Endothelial cell of umbilical vein (primary cell): ENCODE measurements at regions not wholly inside any gene's neighbourhood (a gene's known extent, or its start where the extent isn't known, plus 50 kb on each side); places are given as distances from the start of the nearest gene placed in this dataset.

Source experiments
- BruUV-seq: library from RNA; stranded (reverse); fragments of 400-500 nt; replicated peaks from 2 replicates; lab custom pipeline; 2021; lab: Mats Ljungman, UMichigan
- CTCF ChIA-PET: fragments of 300-600, 350-600 bp; sonication (Branson Sonifier 250); formaldehyde crosslinking; loops from one replicate; lab custom pipeline; 2021; ENCODE audit warnings: antibody characterized with exemption, inconsistent platforms; lab: Charles Lee
- POLR2A ChIA-PET: fragments of 300-600, 350-600 bp; sonication (Branson Sonifier 250); formaldehyde crosslinking; loops from one replicate; lab custom pipeline; 2021; ENCODE audit warnings: antibody characterized with exemption, inconsistent platforms; lab: Charles Lee
- DNase-seq: peaks from one replicate; pipeline ENCODE4 v3.0.0-alpha.2; 2011; ENCODE audit warnings: low read depth, low spot score
- FAIRE-seq: peaks from 2 replicates; lab custom pipeline; 2011; peaks lifted over from hg19 to GRCh38; lab: Jason Lieb, UNC
- H2AFZ ChIP-seq: 2 replicates; pipeline ENCODE4 v1.6.0; 2012; ENCODE audit warnings: low read depth, low read length, control low read depth, inconsistent platforms
- H3K27ac ChIP-seq: 2 replicates; pipeline ENCODE4 v1.5.1; 2011; ENCODE audit warnings: low read depth, mild to moderate bottlenecking, control low read depth, low read length, moderate library complexity; ENCODE audit not compliant: insufficient read depth
- H3K27me3 ChIP-seq, 2 experiments: 2 replicates each; pipeline versions ENCODE4 v1.6.0 to v1.6.1; 2011; ENCODE audit warnings: low read length in 2 of 2, mixed read lengths in 1 of 2; ENCODE audit not compliant: control insufficient read depth in 2 of 2, insufficient read depth in 2 of 2
- H3K36me3 ChIP-seq, 2 experiments: 2 replicates in 1 of 2; 3 replicates in 1 of 2; pipeline ENCODE4 v1.5.1; 2011; ENCODE audit warnings: low read length in 2 of 2, mild to moderate bottlenecking in 1 of 2, moderate library complexity in 1 of 2; ENCODE audit not compliant: control insufficient read depth in 2 of 2, insufficient read depth in 2 of 2; ENCODE audit errors: extremely low read depth in 1 of 2
- H3K4me1 ChIP-seq: 3 replicates; pipeline ENCODE4 v1.5.1; 2011; ENCODE audit warnings: mild to moderate bottlenecking, low read length; ENCODE audit not compliant: control insufficient read depth, insufficient read depth; ENCODE audit errors: extremely low read depth
- H3K4me2 ChIP-seq: 2 replicates; pipeline ENCODE4 v1.6.1; 2011; ENCODE audit warnings: low read length, control low read depth, mixed read lengths; ENCODE audit not compliant: insufficient read depth
- H3K4me3 ChIP-seq, 3 experiments: fragments of 200-600 bp in 1 of 3; sonication (generic), shearing (Covaris generic) in 1 of 3; replicated peaks in 1 of 3; 2 replicates each; pipeline ENCODE4 v1.5.1; 2011 to 2016; ENCODE audit warnings: control low read depth in 3 of 3, low read length in 3 of 3, mild to moderate bottlenecking in 2 of 3, inconsistent platforms in 1 of 3, low read depth in 1 of 3, moderate library complexity in 1 of 3; ENCODE audit not compliant: insufficient read depth in 1 of 3
- H3K79me2 ChIP-seq: 2 replicates; pipeline ENCODE4 v1.6.0; 2012; ENCODE audit warnings: low read length, inconsistent platforms; ENCODE audit not compliant: control insufficient read depth, insufficient read depth
- H3K9ac ChIP-seq: replicated peaks from 2 replicates; pipeline ENCODE3; 2011; ENCODE audit warnings: low read length, control low read depth; ENCODE audit not compliant: insufficient read depth; ENCODE audit errors: extremely low read depth
- H3K9me1 ChIP-seq: replicated peaks from 3 replicates; pipeline ENCODE4 v1.6.0; 2011; ENCODE audit warnings: mild to moderate bottlenecking, low read length; ENCODE audit not compliant: control insufficient read depth, insufficient read depth; ENCODE audit errors: extremely low read depth
- H3K9me3 ChIP-seq: replicated peaks from 2 replicates; pipeline ENCODE4 v1.5.1; 2012; ENCODE audit warnings: low read length, inconsistent platforms; ENCODE audit not compliant: control insufficient read depth, insufficient read depth
- H4K20me1 ChIP-seq: replicated peaks from 2 replicates; pipeline ENCODE3; 2011; ENCODE audit warnings: mild to moderate bottlenecking, low read length; ENCODE audit not compliant: control insufficient read depth, insufficient read depth; ENCODE audit errors: extremely low read depth
- EZH2 ChIP-seq: IDR thresholded peaks from 2 replicates; pipeline ENCODE4 v1.6.1; 2012; ENCODE audit warnings: borderline replicate concordance, low read depth, mild to moderate bottlenecking, moderate library complexity, low read length, inconsistent platforms; ENCODE audit not compliant: severe bottlenecking
- FOS ChIP-seq: IDR thresholded peaks from 2 replicates; pipeline ENCODE4 v1.6.1; 2011; ENCODE audit warnings: mild to moderate bottlenecking, low read length, moderate library complexity, borderline replicate concordance; ENCODE audit not compliant: insufficient read depth
- GATA2 ChIP-seq: IDR thresholded peaks from 2 replicates; pipeline ENCODE4 v1.7.0; 2011; ENCODE audit warnings: low read depth, mild to moderate bottlenecking, moderate library complexity, mixed read lengths, low read length; ENCODE audit not compliant: insufficient read length, insufficient read depth
- JUN ChIP-seq: IDR thresholded peaks from 2 replicates; pipeline ENCODE4 v1.6.1; 2011; ENCODE audit warnings: borderline replicate concordance, low read depth; ENCODE audit not compliant: insufficient read length, insufficient read depth
- MYC ChIP-seq: IDR thresholded peaks from one replicate; pipeline ENCODE4 v1.6.1; 2011; ENCODE audit warnings: mild to moderate bottlenecking, low read depth, low read length
- POLR2A ChIP-seq: IDR thresholded peaks from 2 replicates; pipeline ENCODE4 v1.6.1; 2012; ENCODE audit warnings: low read depth, mild to moderate bottlenecking, control low read depth, low read length
- POLR2AphosphoS5 ChIP-seq: IDR thresholded peaks from 2 replicates; pipeline ENCODE4 v1.6.1; 2012; ENCODE audit warnings: low read depth, mild to moderate bottlenecking, control low read depth, low read length, moderate library complexity; ENCODE audit not compliant: insufficient read depth
- dilution Hi-C: fragments of 300-500 bp; cut with MboI; formaldehyde crosslinking; loops from one replicate; pipeline ENCODE4 v1.15.0; 2019; ENCODE audit warnings: low sequenced_read_pairs; ENCODE audit not compliant: extremely low pct_ligation_motif_present
- intact Hi-C: fragments of 100-400 bp; cut with micrococcal nuclease; formaldehyde crosslinking; loops from one replicate; pipeline ENCODE4 v1.10.0; 2022
- TF ChIP-seq, protein P1 (sequence below), 2 donors: IDR thresholded peaks; 1 replicate in 1 of 2; 2 replicates in 1 of 2; pipeline ENCODE4 v1.5.1; 2011; ENCODE audit warnings: low read length in 2 of 2, mild to moderate bottlenecking in 2 of 2, moderate library complexity in 2 of 2, control low read depth in 1 of 2, inconsistent platforms in 1 of 2, low read depth in 1 of 2; ENCODE audit not compliant: insufficient read depth in 1 of 2; ENCODE audit errors: extremely low read depth in 1 of 2
- TF ChIP-seq, protein P2 (sequence below): IDR thresholded peaks from 2 replicates; pipeline ENCODE4 v1.6.1; 2011; ENCODE audit not compliant: insufficient read depth, insufficient read length

DNA sequence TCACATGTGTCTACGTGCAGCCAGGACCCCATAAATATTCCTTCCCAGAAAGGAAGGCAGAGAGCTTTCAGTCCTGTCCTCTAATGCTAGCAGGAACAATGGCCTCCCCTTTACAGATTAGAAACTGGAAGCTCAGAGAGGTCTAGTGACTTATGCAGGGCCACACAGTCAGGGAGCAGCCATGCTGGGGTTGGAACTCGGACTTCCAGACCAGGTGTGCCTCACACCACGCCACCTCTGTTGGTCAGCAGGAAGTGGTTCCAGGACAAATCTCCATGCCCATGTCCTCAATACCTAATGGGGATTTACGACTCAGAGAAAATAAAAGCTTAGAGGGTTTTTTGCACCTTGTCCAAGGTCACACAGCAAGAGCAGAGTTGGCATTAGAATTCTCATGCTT is 378.9 kb downstream of the RPS24 start:
- Histone ChIP-seq H3K4me3 (no peak overlapping the region), H3K9me1 (no peaks in the 10 kb centered on the region), H3K27ac (no peak overlapping the region), H3K27me3 (no peaks in the 10 kb centered on the region), H4K20me1 (no peaks in the 10 kb centered on the region), H3K9ac (no peak overlapping the region), H3K79me2 (no peaks in the 10 kb centered on the region), H3K36me3 (no peaks in the 10 kb centered on the region), H2AFZ (no peak overlapping the region), H3K4me1 (peaks cover 8% of the 10 kb centered on the region), H3K9me3 (no peaks in the 10 kb centered on the region), H3K4me2 (no peak overlapping the region)
- FAIRE-seq (no peak), DNase-seq (no peak)
- TF ChIP-seq, protein P1, sequence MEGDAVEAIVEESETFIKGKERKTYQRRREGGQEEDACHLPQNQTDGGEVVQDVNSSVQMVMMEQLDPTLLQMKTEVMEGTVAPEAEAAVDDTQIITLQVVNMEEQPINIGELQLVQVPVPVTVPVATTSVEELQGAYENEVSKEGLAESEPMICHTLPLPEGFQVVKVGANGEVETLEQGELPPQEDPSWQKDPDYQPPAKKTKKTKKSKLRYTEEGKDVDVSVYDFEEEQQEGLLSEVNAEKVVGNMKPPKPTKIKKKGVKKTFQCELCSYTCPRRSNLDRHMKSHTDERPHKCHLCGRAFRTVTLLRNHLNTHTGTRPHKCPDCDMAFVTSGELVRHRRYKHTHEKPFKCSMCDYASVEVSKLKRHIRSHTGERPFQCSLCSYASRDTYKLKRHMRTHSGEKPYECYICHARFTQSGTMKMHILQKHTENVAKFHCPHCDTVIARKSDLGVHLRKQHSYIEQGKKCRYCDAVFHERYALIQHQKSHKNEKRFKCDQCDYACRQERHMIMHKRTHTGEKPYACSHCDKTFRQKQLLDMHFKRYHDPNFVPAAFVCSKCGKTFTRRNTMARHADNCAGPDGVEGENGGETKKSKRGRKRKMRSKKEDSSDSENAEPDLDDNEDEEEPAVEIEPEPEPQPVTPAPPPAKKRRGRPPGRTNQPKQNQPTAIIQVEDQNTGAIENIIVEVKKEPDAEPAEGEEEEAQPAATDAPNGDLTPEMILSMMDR (IDR thresholded peaks at IDR 0.05; ENCODE audit: extremely low read depth in 1 of 2, insufficient read depth in 1 of 2, low read depth in 1 of 2, low read length in 2 of 2): no peak
- TF ChIP-seq FOS (no peak), EZH2 (no peak), JUN (no peak), POLR2A (no peak), POLR2AphosphoS5 (no peak), GATA2 (no peak), MYC (no peak)
- TF ChIP-seq, protein P2, sequence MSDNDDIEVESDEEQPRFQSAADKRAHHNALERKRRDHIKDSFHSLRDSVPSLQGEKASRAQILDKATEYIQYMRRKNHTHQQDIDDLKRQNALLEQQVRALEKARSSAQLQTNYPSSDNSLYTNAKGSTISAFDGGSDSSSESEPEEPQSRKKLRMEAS: no peak
- ChIA-PET CTCF (no interaction called here), POLR2A (no interaction called here)
- intact Hi-C loops (no loop called here), dilution Hi-C loops (no loop called here)
- BruUV-seq: no TSS peak
